Osteoblast (primary cell): ENCODE measurements at regions not wholly inside any gene's neighbourhood (a gene's known extent, or its start where the extent isn't known, plus 50 kb on each side); places are given as distances from the start of the nearest gene placed in this dataset.

Experiments used
- DNase-seq: peaks from one replicate; pipeline ENCODE4 v3.0.0; 2011; ENCODE audit warnings: low spot score, mixed read lengths; ENCODE audit not compliant: insufficient read length; ENCODE audit errors: missing footprints
- H2AFZ ChIP-seq: 2 replicates; pipeline ENCODE4 v1.6.0; 2011; ENCODE audit warnings: mild to moderate bottlenecking, low read length
- H3K27ac ChIP-seq: 2 replicates; pipeline ENCODE4 v1.5.1; 2011; ENCODE audit warnings: mild to moderate bottlenecking, low read depth, low read length, moderate library complexity
- H3K27me3 ChIP-seq: 2 replicates; pipeline ENCODE4 v1.6.0; 2012; ENCODE audit warnings: mild to moderate bottlenecking, control low read depth, inconsistent platforms, low read length, moderate library complexity; ENCODE audit not compliant: insufficient read depth
- H3K36me3 ChIP-seq: 2 replicates; pipeline ENCODE4 v1.5.1; 2011; ENCODE audit warnings: mild to moderate bottlenecking, low read length, control low read depth, moderate library complexity; ENCODE audit not compliant: insufficient read depth
- H3K4me1 ChIP-seq: 2 replicates; pipeline ENCODE4 v1.5.1; 2011; ENCODE audit warnings: mild to moderate bottlenecking, low read length, control low read depth, moderate library complexity; ENCODE audit not compliant: insufficient read depth
- H3K4me2 ChIP-seq: 2 replicates; pipeline ENCODE4 v1.6.0; 2011; ENCODE audit warnings: mild to moderate bottlenecking, low read length; ENCODE audit not compliant: insufficient read depth
- H3K4me3 ChIP-seq: fragments of 200-600 bp; sonication (generic); 3 replicates; pipeline ENCODE4 v1.5.1; 2012; ENCODE audit warnings: mild to moderate bottlenecking, low read length, inconsistent platforms; ENCODE audit not compliant: insufficient read depth
- H3K79me2 ChIP-seq: 2 replicates; pipeline ENCODE4 v1.6.0; 2012; ENCODE audit warnings: mild to moderate bottlenecking, low read length, control low read depth, inconsistent platforms; ENCODE audit not compliant: insufficient read depth
- H3K9me3 ChIP-seq: 2 replicates; pipeline ENCODE4 v1.5.1; 2011; ENCODE audit warnings: low read depth, low read length, control low read depth
- H4K20me1 ChIP-seq: 2 replicates; pipeline ENCODE4 v1.6.0; 2012; ENCODE audit warnings: mild to moderate bottlenecking, low read length, control low read depth; ENCODE audit not compliant: insufficient read depth
- CTCF ChIP-seq: IDR thresholded peaks from 2 replicates; pipeline ENCODE4 v1.5.1; 2011; ENCODE audit warnings: mild to moderate bottlenecking, low read depth, low read length, moderate library complexity; ENCODE audit errors: extremely low read depth

DNA sequence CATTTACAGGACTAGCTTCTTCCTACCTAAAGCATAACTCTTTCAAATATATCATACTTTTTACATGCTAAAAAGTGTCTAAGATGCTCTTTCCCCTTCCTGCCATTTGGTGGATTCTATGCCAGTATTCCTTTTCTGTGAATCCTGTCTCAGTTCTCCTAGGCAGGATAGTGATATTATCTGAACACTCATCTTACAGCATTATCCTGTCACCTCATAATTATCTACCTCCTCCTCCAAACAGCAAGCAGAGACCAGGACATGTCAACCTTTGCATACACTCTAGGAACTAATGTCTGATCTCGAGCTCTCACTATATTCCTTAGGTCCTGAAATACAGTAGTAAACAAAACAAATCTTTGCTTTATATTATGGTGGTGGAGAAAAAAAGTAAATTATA, 275.5 kb downstream of the FAM181B start:
- Histone ChIP-seq H3K4me1 (no peaks in the 10 kb centered on the region), H3K79me2 (no peaks in the 10 kb centered on the region), H3K27me3 (no peaks in the 10 kb centered on the region), H4K20me1 (no peaks in the 10 kb centered on the region), H3K4me2 (no peak overlapping the region), H2AFZ (no peak overlapping the region), H3K4me3 (no peak overlapping the region), H3K36me3 (no peaks in the 10 kb centered on the region), H3K9me3 (no peaks in the 10 kb centered on the region), H3K27ac (no peak overlapping the region)
- DNase-seq, result no peak
- TF ChIP-seq CTCF, result no peak

- TF ChIP-seq CTCF, result no peak
- Histone ChIP-seq H3K79me2 (no peaks in the 10 kb centered on the region), H3K36me3 (no peaks in the 10 kb centered on the region), H3K4me2 (no peak overlapping the region), H3K27ac (no peak overlapping the region), H4K20me1 (no peaks in the 10 kb centered on the region), H3K4me3 (no peak overlapping the region), H3K9me3 (peaks cover 2% of the 10 kb centered on the region), H3K27me3 (no peaks in the 10 kb centered on the region), H3K4me1 (no peaks in the 10 kb centered on the region), H2AFZ (no peak overlapping the region)
- DNase-seq, result no peak
These were observed 282.7 kb downstream of the FAM181B start for GRCh38 chr11:82450996-82451395.

DNA sequence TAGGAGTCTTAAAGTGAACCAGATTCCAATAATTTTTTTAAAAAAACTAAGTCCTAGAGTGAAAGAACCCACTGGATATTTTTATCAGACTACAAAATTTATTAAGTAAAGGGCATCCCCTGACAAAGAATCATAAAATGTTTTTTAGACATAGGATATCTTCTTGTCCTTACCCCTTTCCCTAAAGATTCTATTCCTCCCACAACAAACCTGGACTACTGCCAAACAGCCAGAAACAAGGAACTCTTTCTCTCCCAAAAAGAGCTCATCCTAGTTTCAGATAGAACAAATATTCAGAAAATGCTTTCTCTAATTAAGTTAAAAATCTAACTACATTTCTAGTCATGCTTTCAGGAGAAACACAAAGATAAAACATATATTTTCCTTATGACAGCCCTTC, 327.1 kb downstream of the FAM181B start:
- Histone ChIP-seq H4K20me1 (no peaks in the 10 kb centered on the region), H3K4me3 (no peak overlapping the region)
- no peak for TF ChIP-seq CTCF

DNA sequence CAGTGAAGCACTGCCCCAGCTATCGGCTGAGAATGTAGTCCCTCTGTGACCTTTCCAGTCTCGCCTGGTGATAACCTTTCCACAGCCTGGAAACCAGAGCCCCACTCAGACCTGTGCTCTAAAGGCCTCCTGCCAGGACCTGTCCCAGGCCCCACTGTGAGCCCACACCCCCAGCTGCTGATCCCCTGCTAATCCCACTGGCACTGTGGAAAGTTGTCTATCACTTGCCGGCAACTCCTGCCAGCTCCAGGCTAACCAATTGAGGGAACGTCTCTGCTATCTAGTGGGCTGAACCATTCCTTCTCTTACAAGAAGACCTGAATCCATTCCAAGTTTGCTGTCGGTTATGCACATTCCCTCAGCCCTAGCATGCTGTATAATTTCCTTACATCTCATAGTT, 328.2 kb downstream of the FAM181B start:
- Histone ChIP-seq H3K27ac (no peak overlapping the region), H3K4me2 (no peak overlapping the region), H2AFZ (no peak overlapping the region), H3K4me3 (no peak overlapping the region), H3K27me3 (no peaks in the 10 kb centered on the region), H3K36me3 (no peaks in the 10 kb centered on the region), H3K79me2 (no peaks in the 10 kb centered on the region), H3K9me3 (no peaks in the 10 kb centered on the region), H4K20me1 (no peaks in the 10 kb centered on the region), H3K4me1 (no peaks in the 10 kb centered on the region)
- DNase-seq, result no peak
- no peak for TF ChIP-seq CTCF

More for the DNA sequence above, 327.1 kb downstream of the FAM181B start:
- Histone ChIP-seq H3K4me2 (no peak overlapping the region), H3K79me2 (no peaks in the 10 kb centered on the region), H3K27ac (no peak overlapping the region), H3K4me1 (no peaks in the 10 kb centered on the region), H3K36me3 (no peaks in the 10 kb centered on the region), H3K9me3 (no peaks in the 10 kb centered on the region), H3K27me3 (no peaks in the 10 kb centered on the region), H2AFZ (no peak overlapping the region)
- DNase-seq, result no peak
